IMR-90 (cell line): ENCODE measurements at regions not wholly inside any gene's neighbourhood (a gene's known extent, or its start where the extent isn't known, plus 50 kb on each side); places are given as distances from the start of the nearest gene placed in this dataset.

Source experiments
- ATAC-seq: fragments of 200-7000 bp; cut with Tn5 transposase; 2 replicates; pipeline ENCODE4 v1.9.1; 2020; ENCODE audit warnings: low read depth, mild to moderate bottlenecking, moderate library complexity
- BruUV-seq: library from RNA; stranded (reverse); fragments of 400-500 nt; replicated peaks from 2 replicates; lab custom pipeline; 2021; lab: Mats Ljungman, UMichigan
- CTCF ChIA-PET: fragments of 300-600 bp; formaldehyde crosslinking; extraction: SDS; loops from one replicate; lab custom pipeline; 2021; ENCODE audit warnings: antibody characterized with exemption; lab: Yijun Ruan, JAX
- POLR2A ChIA-PET: fragments of 300-600 bp; sonication (Branson Sonifier 250); formaldehyde crosslinking; loops from one replicate; lab custom pipeline; 2022; ENCODE audit warnings: antibody characterized with exemption; ENCODE audit not compliant: unreplicated experiment; lab: Charles Lee
- DNase-seq: peaks from one replicate; pipeline ENCODE4 v3.0.0; 2013
- H2AFZ ChIP-seq: replicated peaks from 2 replicates; pipeline ENCODE3; 2013; ENCODE audit warnings: low read length, mild to moderate bottlenecking; ENCODE audit not compliant: poor library complexity
- H2AK5ac ChIP-seq: 2 replicates; pipeline ENCODE4 v1.6.1; 2013; ENCODE audit warnings: low read depth, low read length, inconsistent platforms
- H2AK9ac ChIP-seq: replicated peaks from 2 replicates; pipeline ENCODE3; 2013; ENCODE audit warnings: mild to moderate bottlenecking, low read depth, low read length, moderate library complexity; ENCODE audit not compliant: poor library complexity
- H2BK120ac ChIP-seq: 2 replicates; pipeline ENCODE4 v1.6.1; 2013; ENCODE audit warnings: low read depth, low read length, inconsistent platforms
- H2BK15ac ChIP-seq: 3 replicates; pipeline ENCODE4 v1.6.1; 2013; ENCODE audit warnings: low read depth, low read length, inconsistent platforms
- H2BK20ac ChIP-seq: 2 replicates; pipeline ENCODE4 v1.6.1; 2013; ENCODE audit warnings: low read depth, mild to moderate bottlenecking, inconsistent platforms, low read length, moderate library complexity
- H2BK5ac ChIP-seq: 2 replicates; pipeline ENCODE4 v1.6.1; 2013; ENCODE audit warnings: mild to moderate bottlenecking, low read depth, low read length, inconsistent platforms; ENCODE audit not compliant: poor library complexity, severe bottlenecking
- H3K14ac ChIP-seq: replicated peaks from 2 replicates; pipeline ENCODE4 v1.6.1; 2013; ENCODE audit warnings: low read depth, low read length, inconsistent platforms
- H3K18ac ChIP-seq: 2 replicates; pipeline ENCODE4 v1.6.1; 2013; ENCODE audit warnings: low read depth, low read length, control low read depth
- H3K23ac ChIP-seq: 2 replicates; pipeline ENCODE4 v1.6.1; 2013; ENCODE audit warnings: low read depth, low read length, inconsistent platforms
- H3K27ac ChIP-seq: 2 replicates; pipeline ENCODE4 v1.5.1; 2013; ENCODE audit warnings: mild to moderate bottlenecking, control low read depth, low read length; ENCODE audit not compliant: insufficient read depth
- H3K27me3 ChIP-seq: 2 replicates; pipeline ENCODE4 v1.6.1; 2013; ENCODE audit warnings: low read length; ENCODE audit not compliant: control insufficient read depth, insufficient read depth
- H3K36me3 ChIP-seq: 2 replicates; pipeline ENCODE4 v1.6.1; 2013; ENCODE audit warnings: low read length, mixed read lengths; ENCODE audit not compliant: control insufficient read depth, insufficient read depth
- H3K4ac ChIP-seq: 2 replicates; pipeline ENCODE4 v1.6.1; 2013; ENCODE audit warnings: low read depth, low read length, inconsistent platforms
- H3K4me1 ChIP-seq: 2 replicates; pipeline ENCODE4 v1.6.1; 2013; ENCODE audit warnings: low read length, mixed read lengths; ENCODE audit not compliant: control insufficient read depth, insufficient read depth
- H3K4me2 ChIP-seq: 2 replicates; pipeline ENCODE4 v1.6.1; 2013; ENCODE audit warnings: low read depth, mild to moderate bottlenecking, control low read depth, low read length, moderate library complexity
- H3K4me3 ChIP-seq: 2 replicates; pipeline ENCODE4 v1.5.1; 2013; ENCODE audit warnings: low read depth, mild to moderate bottlenecking, control low read depth, low read length, moderate library complexity; ENCODE audit not compliant: insufficient read depth
- H3K56ac ChIP-seq: 2 replicates; pipeline ENCODE4 v1.6.1; 2013; ENCODE audit warnings: low read length, inconsistent platforms; ENCODE audit not compliant: insufficient read depth; ENCODE audit errors: extremely low read depth
- H3K79me1 ChIP-seq, 2 experiments: 2 replicates each; pipeline ENCODE4 v1.6.1; 2013; ENCODE audit warnings: low read length in 2 of 2, inconsistent platforms in 1 of 2, low read depth in 1 of 2
- H3K9ac ChIP-seq: 2 replicates; pipeline ENCODE4 v1.6.1; 2013; ENCODE audit warnings: low read depth, low read length, control low read depth
- H3K9me1 ChIP-seq: 2 replicates; pipeline ENCODE4 v1.6.1; 2013; ENCODE audit warnings: low read length, inconsistent platforms; ENCODE audit not compliant: insufficient read depth
- H3K9me3 ChIP-seq: 2 replicates; pipeline ENCODE4 v1.6.1; 2013; ENCODE audit warnings: low read length; ENCODE audit not compliant: control insufficient read depth, insufficient read depth
- H4K20me1 ChIP-seq: 2 replicates; pipeline ENCODE4 v1.6.1; 2013; ENCODE audit warnings: low read length, inconsistent platforms; ENCODE audit not compliant: insufficient read depth
- H4K5ac ChIP-seq: 2 replicates; pipeline ENCODE4 v1.6.1; 2013; ENCODE audit warnings: mild to moderate bottlenecking, low read depth, low read length, control low read depth
- H4K8ac ChIP-seq, 2 experiments: 2 replicates each; pipeline ENCODE4 v1.6.1; 2013; ENCODE audit warnings: low read depth in 2 of 2, low read length in 2 of 2, control low read depth in 1 of 2, inconsistent platforms in 1 of 2
- H4K91ac ChIP-seq: 2 replicates; pipeline ENCODE4 v1.6.1; 2013; ENCODE audit warnings: low read depth, low read length, inconsistent platforms; ENCODE audit not compliant: insufficient read depth
- BHLHE40 ChIP-seq: fragments of 150-350 bp; IDR thresholded peaks from 2 replicates; pipeline ENCODE4 v1.6.1; 2016; ENCODE audit warnings: mild to moderate bottlenecking, low read depth, low read length
- CTCF ChIP-seq: conservative IDR thresholded peaks from 2 replicates; pipeline ENCODE4 v1.5.1; 2012; ENCODE audit warnings: mild to moderate bottlenecking, low read depth, low read length, improper control_type of control experiment
- FOS ChIP-seq: fragments of 150-350 bp; IDR thresholded peaks from 2 replicates; pipeline ENCODE4 v1.6.1; 2016; ENCODE audit warnings: low read depth, low read length
- NFE2L2 ChIP-seq: fragments of 150-350 bp; IDR thresholded peaks from 2 replicates; pipeline ENCODE4 v1.6.1; 2016; ENCODE audit warnings: low read depth, mild to moderate bottlenecking, low read length
- POLR2A ChIP-seq: IDR thresholded peaks from 2 replicates; pipeline ENCODE4 v1.6.1; 2012; ENCODE audit warnings: mild to moderate bottlenecking, low read depth, low read length
- RCOR1 ChIP-seq: IDR thresholded peaks from 2 replicates; pipeline ENCODE4 v1.6.1; 2012; ENCODE audit warnings: mild to moderate bottlenecking, low read length, improper control_type of control experiment; ENCODE audit not compliant: insufficient replicate concordance
- RFX5 ChIP-seq: IDR thresholded peaks from 2 replicates; pipeline ENCODE4 v1.8.0; 2012; ENCODE audit warnings: low read depth, mild to moderate bottlenecking, low read length, moderate library complexity
- USF2 ChIP-seq: fragments of 150-350 bp; IDR thresholded peaks from 2 replicates; pipeline ENCODE4 v1.6.1; 2017; ENCODE audit warnings: mild to moderate bottlenecking, antibody characterized with exemption, low read length, low read depth
- WGBS, 2 experiments: methylation state at CpG; one replicate each; pipeline versions ENCODE4 v1.1.5 to v1.1.7; 2013; ENCODE audit warnings: missing lambda C conversion rate in 2 of 2; ENCODE audit not compliant: insufficient read length in 1 of 2; ENCODE audit errors: extremely low coverage in 2 of 2; 5-methylcytosine and 5-hydroxymethylcytosine counted together
- dilution Hi-C: fragments of 300-500 bp; cut with HindIII; formaldehyde crosslinking; loops from one replicate; pipeline ENCODE4 v1.14.3; 2018; ENCODE audit warnings: low sequenced_read_pairs; ENCODE audit not compliant: unreplicated experiment
- in situ Hi-C: fragments of 300-500 bp; cut with MboI; formaldehyde crosslinking; loops from 3 replicates; pipeline ENCODE4 v1.14.3; 2019; ENCODE audit warnings: low sequenced_read_pairs, inconsistent platforms, mixed read lengths
- intact Hi-C: fragments of 100-400 bp; cut with micrococcal nuclease; formaldehyde crosslinking; loops from 2 replicates; pipeline ENCODE4 v1.10.0; 2022

GRCh38 chr2:220506466-220506865 lies 879.0 kb downstream of the SLC4A3 start:
- POLR2A ChIA-PET: interaction anchor here (0.7 kb wide), 1 partner anchor 13 kb away, joined by 3 read pairs; no protein-coding TSS in a partner anchor
- H4K20me1 ChIP-seq: no peaks in the 10 kb centered on the region
- peak overlapping the region; percentile 74 for H3K14ac ChIP-seq
- intact Hi-C loops (loop anchor here (5.0 kb wide), 1 partner anchor 399 kb away; no protein-coding TSS in a partner anchor), dilution Hi-C loops (no loop called here), in situ Hi-C loops (no loop called here)
- ATAC-seq: no peak
- H2BK20ac ChIP-seq: peak overlapping the region; percentile 98
- peak overlapping the region; percentile 4; the same call in 1 of the 2 replicates for H3K27ac ChIP-seq
- TF ChIP-seq CTCF (no peak), FOS (no peak), POLR2A (no peak), NFE2L2 (no peak), RFX5 (no peak), RCOR1 (no peak), BHLHE40 (no peak), USF2 (no peak)
- no CpG with 5 or more reads among the region's 3 CpGs for WGBS, 2 experiments
- peak overlapping the region; percentile 96 for H3K4ac ChIP-seq
- peak overlapping the region; percentile 95 for H2AK5ac ChIP-seq
- H3K27me3 ChIP-seq: no peaks in the 10 kb centered on the region
- DNase-seq: no peak
- CTCF ChIA-PET: no interaction called here
- no peak overlapping the region for H3K9ac ChIP-seq
- no peak overlapping the region for H2AK9ac ChIP-seq
- peak overlapping the region; percentile 88 for H3K23ac ChIP-seq
- H3K9me1 ChIP-seq: peaks cover 9% of the 10 kb centered on the region
- H3K4me3 ChIP-seq: no peak overlapping the region
- H2BK120ac ChIP-seq: peak overlapping the region; percentile 93
- peak overlapping the region; percentile 52; the same call in 1 of the 2 replicates for H3K56ac ChIP-seq
- peak overlapping the region; percentile 88 for H2BK5ac ChIP-seq
- H4K5ac ChIP-seq: peak overlapping the region; percentile 61
- BruUV-seq: no TSS peak
- no peaks in the 10 kb centered on the region for H3K36me3 ChIP-seq
- H4K91ac ChIP-seq: peak overlapping the region; percentile 88
- peaks cover 0 to 4% of the 10 kb centered on the region in 2 experiments; a peak in 1 of 4 replicates for H3K79me1 ChIP-seq
- H3K4me2 ChIP-seq: no peak overlapping the region
- no peaks in the 10 kb centered on the region for H3K9me3 ChIP-seq
- peak overlapping the region; percentile 84 for H2BK15ac ChIP-seq
- peaks cover 21% of the 10 kb centered on the region for H3K4me1 ChIP-seq
- H2AFZ ChIP-seq: peak overlapping the region; percentile 76
- H3K18ac ChIP-seq: peak overlapping the region; percentile 88
- peak overlapping the region; percentile 16 to 90; a peak in 3 of 4 replicates for H4K8ac ChIP-seq
